ENCODE measurements at regions not wholly inside any gene's neighbourhood (a gene's known extent, or its start where the extent isn't known, plus 50 kb on each side); places are given as distances from the start of the nearest gene placed in this dataset.

DNA sequence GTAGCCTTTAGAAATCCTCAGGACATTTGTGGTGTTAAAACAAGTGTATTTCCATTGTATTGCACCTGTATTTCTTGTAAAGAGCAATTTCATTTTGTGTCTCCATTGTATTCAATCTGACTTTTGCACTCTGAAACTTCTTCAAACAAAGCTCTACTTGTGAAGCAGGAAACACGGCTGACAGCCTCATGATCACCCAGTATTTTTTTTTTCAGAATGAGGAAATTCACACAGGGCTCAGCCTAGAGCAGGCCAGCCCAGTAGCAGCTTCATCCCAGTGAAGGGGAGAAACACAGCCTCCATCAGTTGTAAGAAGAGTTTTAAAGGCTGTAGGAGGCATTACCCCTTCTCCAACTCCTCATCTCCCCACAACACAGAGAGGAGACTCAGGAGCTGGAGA is 175.9 kb upstream of the KLHL29 start:
- no peak for TF ChIP-seq EZH2 (IDR thresholded peaks at IDR 0.05; ENCODE audit: borderline replicate concordance, low read depth, low read length, severe bottlenecking)
- TF ChIP-seq, protein P1, sequence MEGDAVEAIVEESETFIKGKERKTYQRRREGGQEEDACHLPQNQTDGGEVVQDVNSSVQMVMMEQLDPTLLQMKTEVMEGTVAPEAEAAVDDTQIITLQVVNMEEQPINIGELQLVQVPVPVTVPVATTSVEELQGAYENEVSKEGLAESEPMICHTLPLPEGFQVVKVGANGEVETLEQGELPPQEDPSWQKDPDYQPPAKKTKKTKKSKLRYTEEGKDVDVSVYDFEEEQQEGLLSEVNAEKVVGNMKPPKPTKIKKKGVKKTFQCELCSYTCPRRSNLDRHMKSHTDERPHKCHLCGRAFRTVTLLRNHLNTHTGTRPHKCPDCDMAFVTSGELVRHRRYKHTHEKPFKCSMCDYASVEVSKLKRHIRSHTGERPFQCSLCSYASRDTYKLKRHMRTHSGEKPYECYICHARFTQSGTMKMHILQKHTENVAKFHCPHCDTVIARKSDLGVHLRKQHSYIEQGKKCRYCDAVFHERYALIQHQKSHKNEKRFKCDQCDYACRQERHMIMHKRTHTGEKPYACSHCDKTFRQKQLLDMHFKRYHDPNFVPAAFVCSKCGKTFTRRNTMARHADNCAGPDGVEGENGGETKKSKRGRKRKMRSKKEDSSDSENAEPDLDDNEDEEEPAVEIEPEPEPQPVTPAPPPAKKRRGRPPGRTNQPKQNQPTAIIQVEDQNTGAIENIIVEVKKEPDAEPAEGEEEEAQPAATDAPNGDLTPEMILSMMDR (IDR thresholded peaks at IDR 0.05; ENCODE audit: borderline replicate concordance, extremely low read depth, low read length, poor library complexity, severe bottlenecking), result no peak

All from DND-41 (cell line).